NCI-H146 treated with DMSO at 0.1 percent for 48 hours (cell line): ENCODE measurements at regions not wholly inside any gene's neighbourhood (a gene's known extent, or its start where the extent isn't known, plus 50 kb on each side); places are given as distances from the start of the nearest gene placed in this dataset.

Experiments
- DNase-seq: peaks from one replicate; lab custom pipeline; 2025; ENCODE audit not compliant: unreplicated experiment; lab: John Stamatoyannopoulos, UW

DNA sequence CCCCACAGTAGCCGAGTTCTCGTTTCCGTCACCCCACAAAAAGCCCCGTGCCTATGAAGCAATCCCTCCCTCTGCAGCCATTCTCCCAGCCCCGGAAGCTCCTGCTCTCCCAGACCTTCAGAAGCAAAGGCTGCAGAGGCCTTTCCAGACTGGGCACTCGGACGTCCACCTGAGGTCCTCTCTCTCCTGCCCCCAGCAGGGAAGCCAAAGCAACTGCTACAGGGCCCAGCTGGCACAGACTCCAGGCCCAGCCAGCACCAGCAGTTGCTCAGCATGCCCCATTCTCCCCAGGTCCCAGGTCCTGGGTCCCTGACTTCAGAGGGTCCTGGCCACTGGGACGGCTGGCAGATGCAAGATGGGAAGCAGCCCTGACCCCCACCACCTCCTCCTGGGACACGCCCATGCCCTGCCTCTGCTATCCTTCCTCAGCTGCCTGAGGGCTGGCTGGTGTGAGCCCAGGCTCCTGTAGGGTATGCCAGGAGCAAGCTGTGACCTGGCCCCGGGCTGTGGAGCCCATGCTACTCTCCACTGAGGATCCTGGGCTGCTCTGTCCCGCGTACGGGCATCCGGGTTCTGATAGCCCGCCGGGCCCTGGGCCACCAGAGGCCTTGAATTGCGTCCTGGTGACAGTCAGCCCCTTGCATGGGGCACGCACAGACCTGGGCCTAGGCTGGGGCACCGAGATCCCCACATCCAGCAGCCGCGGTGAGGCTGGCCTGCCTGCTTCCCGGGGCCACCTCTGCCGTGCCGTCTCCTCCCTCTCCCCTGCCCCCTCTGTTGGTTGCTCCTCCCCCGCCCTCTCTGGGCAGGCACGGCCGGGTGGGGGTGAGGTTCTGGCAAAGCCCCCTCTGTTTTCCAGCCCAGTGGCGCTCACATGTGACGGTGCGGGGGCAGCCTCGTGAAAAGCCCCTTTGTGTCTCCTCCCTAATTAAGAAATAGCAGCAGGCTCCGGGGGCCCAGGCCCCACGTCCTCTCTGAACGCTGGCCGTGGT, 1310.3 kb downstream of the BRD1 start:
- no peak for DNase-seq

- DNase-seq, result no peak
These were observed 1311.1 kb downstream of the BRD1 start for GRCh38 chr22:48516571-48516970.

DNA sequence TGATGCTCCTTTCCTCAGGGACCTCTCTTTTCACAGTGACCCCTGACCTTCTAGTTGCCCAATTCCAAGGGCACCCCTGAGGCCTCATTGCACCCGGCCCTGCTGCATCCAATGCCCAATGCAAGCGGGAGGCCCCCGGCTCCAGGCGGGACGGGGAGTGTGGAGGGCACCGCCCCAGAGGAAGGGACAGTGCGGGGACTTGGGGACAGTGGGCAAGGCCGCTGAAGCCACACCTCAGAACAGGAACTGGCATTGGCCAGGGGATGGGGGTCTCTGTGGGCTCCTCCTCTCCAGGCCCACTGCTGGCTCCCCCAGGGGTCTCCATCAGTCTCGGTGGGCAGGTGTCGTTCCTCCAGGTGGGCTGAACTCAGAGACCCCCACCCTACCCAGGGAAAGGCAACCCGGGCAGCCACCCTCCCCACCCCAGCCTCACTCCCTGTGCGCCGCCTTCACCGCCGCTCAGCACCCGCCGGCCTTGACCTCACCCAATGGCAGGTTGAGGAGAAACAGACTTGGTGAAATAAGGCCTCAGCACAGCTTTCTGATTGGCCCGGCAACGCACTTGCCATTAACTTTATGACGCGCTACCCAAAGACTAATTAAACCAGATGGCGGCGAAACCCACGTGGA, 1312.0 kb downstream of the BRD1 start:
- DNase-seq, result no peak

DNA sequence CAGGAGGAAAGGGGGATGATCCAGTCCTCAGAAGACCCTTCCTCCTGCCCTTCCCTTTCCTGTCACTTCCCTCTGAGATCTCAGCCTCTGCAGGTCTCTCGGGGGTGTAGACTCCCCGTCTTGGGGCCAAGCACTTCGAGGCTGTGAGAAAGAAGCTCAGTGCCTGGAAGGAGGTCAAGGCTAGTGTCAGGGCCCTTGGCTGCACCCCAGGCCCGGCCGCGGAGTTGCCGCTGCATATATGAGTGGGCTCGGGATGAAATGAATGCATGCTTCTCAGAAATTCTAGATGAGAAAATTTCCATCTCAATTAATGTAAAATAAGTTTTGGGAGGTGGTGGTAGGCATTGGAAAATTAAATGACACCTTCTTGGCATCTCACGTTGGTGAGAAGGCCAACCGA, 1313.7 kb downstream of the BRD1 start:
- DNase-seq, result no peak

DNA sequence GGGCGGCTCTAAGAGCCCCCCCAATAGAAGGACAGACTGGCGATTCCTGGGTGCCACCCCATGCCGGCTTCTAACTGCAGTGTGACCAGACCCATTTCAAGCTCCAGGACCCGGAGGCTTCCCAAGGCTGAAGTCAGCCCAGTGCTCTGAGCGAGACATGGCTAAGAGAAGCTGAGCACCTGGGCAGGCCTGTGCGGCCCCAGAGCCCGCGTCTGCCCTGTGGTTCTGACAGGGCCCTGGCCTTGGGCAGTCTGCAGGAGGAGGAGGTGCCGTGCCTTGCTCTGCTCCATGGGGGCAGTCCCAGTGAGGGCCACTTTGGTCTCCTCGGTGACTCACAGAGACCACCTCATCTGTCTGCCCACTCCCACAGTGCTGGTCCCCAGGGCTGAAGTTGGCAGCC, 1314.2 kb downstream of the BRD1 start:
- DNase-seq, result no peak

GRCh38 chr22:48511781-48512327, 1315.8 kb downstream of the BRD1 start:
- DNase-seq, result no peak

GRCh38 chr22:48511211-48511610, 1316.5 kb downstream of the BRD1 start:
- no peak for DNase-seq

DNA sequence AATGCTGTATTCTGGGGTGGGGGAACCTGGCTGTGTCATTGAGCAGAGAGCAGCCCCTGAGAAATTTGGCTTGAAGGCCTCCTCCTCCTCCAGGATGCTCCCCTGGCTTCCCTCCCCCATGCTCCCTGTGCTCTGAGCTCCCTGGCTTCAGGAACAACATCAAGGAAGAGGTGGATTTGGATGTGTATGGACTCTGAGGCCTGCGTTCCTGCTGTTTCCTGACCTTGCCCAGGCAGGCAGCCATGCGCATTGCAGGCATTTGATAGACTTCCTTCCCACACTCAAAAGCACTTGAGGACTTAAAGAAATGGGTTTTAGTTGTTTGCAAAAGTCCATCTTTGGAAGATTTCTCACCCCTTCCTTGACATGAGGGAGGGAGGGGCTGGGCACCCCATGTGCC, 1317.1 kb downstream of the BRD1 start:
- no peak for DNase-seq

GRCh38 chr22:48507595-48508350, 1319.9 kb downstream of the BRD1 start:
- no peak for DNase-seq

DNA sequence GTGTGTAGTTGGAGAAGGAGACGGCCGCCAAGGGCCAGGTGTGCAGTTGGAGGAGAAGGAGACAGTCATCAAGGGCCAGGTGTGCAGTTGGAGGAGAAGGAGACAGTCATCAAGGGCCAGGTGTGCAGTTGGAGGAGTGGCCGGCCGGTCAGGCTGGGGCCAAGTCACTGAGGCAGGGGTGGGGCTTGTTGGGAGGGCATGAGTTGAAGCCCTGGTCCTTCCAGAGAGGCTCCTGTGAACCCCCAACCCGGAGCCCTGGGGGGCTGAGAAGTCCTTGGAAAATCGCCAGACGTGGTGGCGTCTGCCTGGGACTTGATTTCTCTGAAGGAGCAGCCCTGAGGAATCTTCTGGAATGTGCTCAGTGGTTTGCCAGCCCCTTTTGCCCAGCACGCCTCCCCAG, 1320.5 kb downstream of the BRD1 start:
- DNase-seq, result no peak

GRCh38 chr22:48506506-48507145, 1321.0 kb downstream of the BRD1 start:
- no peak for DNase-seq

- DNase-seq, result no peak
These were observed 1321.8 kb downstream of the BRD1 start for GRCh38 chr22:48505891-48506290.

DNA sequence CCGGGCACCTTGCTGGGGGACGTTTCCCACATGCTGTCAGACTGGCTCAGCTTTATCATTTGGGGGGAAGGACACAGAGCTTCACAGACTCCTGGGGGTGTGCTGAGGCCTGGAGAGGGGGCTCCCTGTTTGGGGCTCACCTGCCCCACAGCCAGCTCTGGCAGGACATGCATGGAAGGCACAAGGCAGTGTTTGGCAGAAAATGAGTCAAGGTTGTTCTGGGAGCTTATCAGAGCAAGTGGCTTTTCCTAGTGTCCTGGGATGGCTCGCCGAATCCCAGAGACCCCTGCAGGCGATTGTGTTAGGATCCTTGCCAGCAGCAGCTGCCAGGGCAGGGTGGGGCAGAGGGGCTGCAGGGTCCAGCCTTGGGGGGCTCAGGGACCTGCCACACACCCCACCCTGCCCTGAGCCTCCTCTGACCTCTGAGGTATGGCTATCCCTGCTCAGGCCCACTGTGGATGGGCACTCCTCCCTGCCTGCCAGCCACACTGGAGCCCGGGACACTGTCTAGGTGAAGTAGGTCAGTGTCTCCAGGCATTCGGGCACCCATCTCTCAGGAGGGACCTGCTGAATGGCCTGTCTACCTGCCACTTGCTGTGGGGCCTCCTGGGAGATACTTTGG, 1323.0 kb downstream of the BRD1 start:
- no peak for DNase-seq

DNA sequence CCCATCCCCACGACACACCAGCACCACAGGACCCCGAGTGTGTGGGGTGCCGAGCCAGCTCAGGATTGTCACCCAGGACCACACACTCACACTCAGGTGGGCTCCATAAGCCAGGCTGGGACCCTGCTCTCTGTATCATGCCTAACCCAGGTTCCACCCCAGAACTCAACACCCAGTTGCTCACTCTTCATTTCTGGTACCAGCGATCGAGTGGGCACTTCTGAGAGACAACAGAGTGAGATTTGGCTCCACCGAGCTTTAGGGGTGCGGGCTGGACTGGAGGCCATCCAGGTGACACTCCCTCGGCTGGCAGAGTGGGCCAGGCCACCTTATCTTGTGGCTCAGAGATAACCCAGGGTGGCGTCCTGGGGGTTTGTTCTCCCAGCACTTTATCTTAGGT, 1323.8 kb downstream of the BRD1 start:
- DNase-seq, result no peak

DNA sequence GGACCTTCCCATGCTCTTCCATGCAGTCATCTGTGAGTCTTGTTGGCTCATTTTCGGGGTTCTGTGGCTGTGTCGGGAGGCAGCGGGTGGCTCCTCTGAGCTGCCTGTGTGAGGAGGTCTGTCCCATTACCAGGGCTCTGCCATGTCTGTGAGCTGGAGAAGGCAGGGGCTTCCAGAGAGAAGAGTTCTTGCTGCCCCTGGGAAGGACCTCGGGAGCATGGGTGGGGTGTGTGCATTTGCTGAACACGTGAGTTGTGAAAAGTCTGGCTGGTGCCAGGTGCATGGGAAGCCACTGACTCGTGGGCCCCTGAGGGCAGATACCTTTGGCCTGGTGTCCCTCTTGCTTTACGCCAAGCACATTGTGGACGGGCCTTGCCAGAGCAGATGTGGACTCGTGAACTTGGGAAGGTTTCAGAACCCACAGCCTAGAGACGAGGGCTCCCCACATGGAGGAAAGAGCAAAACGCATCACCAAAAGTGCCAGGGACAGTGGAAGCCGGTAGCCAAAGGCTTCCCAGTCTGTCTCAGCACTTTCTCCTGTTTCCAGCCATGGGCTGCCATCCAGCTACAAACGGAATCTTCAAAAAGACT, 1324.5 kb downstream of the BRD1 start:
- DNase-seq, result no peak

GRCh38 chr22:48501231-48501750, 1326.4 kb downstream of the BRD1 start:
- DNase-seq, result no peak

GRCh38 chr22:48500471-48501230, 1327.0 kb downstream of the BRD1 start:
- DNase-seq, result no peak

GRCh38 chr22:48499456-48500425, 1327.9 kb downstream of the BRD1 start:
- no peak for DNase-seq
